ENCODE measurements at regions not wholly inside any gene's neighbourhood (a gene's known extent, or its start where the extent isn't known, plus 50 kb on each side); places are given as distances from the start of the nearest gene placed in this dataset.

DNA sequence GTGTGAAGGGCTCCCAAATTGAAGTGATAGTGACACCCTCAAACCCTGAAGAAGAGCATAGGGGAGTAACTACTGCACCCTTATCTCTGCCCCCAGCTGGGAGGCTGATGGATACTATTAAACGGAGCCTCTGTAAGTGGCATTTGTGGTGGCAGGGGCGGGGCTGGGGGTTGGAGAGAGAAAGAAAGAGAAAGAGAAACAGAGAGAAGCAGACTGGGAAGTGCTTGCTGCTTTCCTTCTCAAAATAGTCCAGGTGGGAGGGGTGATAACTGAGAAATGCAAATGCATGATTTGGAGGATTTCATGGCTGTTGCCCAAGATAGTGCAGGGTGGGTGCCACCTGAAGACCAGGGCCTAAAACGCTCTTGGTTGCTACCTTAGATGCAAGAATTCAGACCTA lies 253.5 kb upstream of the GATB start:
- no peaks in the 10 kb centered on the region for H3K4me1 ChIP-seq (ENCODE audit: control insufficient read depth, insufficient read depth, low read length)
- H3K36me3 ChIP-seq (ENCODE audit: control insufficient read depth, insufficient read depth, low read length): no peaks in the 10 kb centered on the region
- H3K9me3 ChIP-seq (ENCODE audit: control insufficient read depth, low read depth, low read length): no peaks in the 10 kb centered on the region
- peaks cover 11% of the 10 kb centered on the region for H3K27me3 ChIP-seq (ENCODE audit: control insufficient read depth, insufficient read depth, low read length)
- no peak for DNase-seq
- H3K27ac ChIP-seq (ENCODE audit: low read length): no peak overlapping the region
- 20% methylated on average over 1 of the region's 3 CpGs for WGBS (ENCODE audit: insufficient coverage, low lambda C conversion rate)
- no peak overlapping the region for H3K4me3 ChIP-seq (ENCODE audit: low read length)

DNA sequence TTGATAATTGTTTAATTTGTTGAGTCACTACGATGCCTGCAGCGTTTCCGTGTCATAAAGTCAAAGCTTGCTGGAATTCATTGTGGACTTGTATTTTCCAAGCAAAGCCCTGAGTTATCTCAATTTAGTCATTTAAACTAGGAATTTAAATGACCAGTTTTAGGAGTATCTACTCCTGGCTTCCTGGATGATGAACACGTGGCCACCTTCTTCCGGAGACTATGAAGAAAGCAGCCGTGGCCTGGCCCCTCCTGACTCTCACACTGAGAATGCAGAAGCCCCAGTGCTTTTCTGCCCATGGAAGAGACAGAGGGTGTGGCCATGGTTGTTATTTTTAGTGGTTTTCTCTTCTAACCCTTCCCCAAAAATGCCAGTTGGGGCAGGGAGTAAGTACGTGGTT lies 250.7 kb upstream of the GATB start:
- Histone ChIP-seq H3K4me1 (ENCODE audit: control insufficient read depth, insufficient read depth, low read length) (no peaks in the 10 kb centered on the region), H3K27me3 (ENCODE audit: control insufficient read depth, insufficient read depth, low read length) (peaks cover 16% of the 10 kb centered on the region), H3K27ac (ENCODE audit: low read length) (no peak overlapping the region), H3K9me3 (ENCODE audit: control insufficient read depth, low read depth, low read length) (no peaks in the 10 kb centered on the region), H3K4me3 (ENCODE audit: low read length) (no peak overlapping the region), H3K36me3 (ENCODE audit: control insufficient read depth, insufficient read depth, low read length) (no peaks in the 10 kb centered on the region)
- 67% methylated on average over 3 of the region's 7 CpGs for WGBS (ENCODE audit: insufficient coverage, low lambda C conversion rate)
- no peak for DNase-seq

DNA sequence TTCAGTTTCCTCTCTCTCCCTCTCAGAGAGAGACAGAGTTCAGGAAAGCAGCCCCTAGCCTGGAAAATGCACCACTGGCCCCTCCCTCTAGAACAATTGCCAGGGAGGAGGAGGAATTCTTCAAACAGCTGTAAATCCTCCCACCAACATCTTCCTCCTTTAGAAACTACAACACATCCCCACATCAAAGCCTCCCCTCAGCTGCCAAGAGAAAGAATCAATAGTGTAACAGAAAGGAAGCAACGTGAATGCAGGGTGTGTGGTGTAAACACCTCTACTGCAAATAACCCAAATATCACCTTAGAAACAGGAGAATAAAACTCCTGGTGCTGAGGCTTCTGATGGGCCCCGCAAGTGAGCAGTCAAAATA lies 249.9 kb upstream of the GATB start:
- no peak for DNase-seq
- 60% methylated on average over 1 of the region's 2 CpGs for WGBS (ENCODE audit: insufficient coverage, low lambda C conversion rate)
- Histone ChIP-seq H3K27ac (ENCODE audit: low read length) (no peak overlapping the region), H3K27me3 (ENCODE audit: control insufficient read depth, insufficient read depth, low read length) (peaks cover 16% of the 10 kb centered on the region), H3K36me3 (ENCODE audit: control insufficient read depth, insufficient read depth, low read length) (no peaks in the 10 kb centered on the region), H3K4me3 (ENCODE audit: low read length) (no peak overlapping the region), H3K9me3 (ENCODE audit: control insufficient read depth, low read depth, low read length) (no peaks in the 10 kb centered on the region), H3K4me1 (ENCODE audit: control insufficient read depth, insufficient read depth, low read length) (no peaks in the 10 kb centered on the region)

DNA sequence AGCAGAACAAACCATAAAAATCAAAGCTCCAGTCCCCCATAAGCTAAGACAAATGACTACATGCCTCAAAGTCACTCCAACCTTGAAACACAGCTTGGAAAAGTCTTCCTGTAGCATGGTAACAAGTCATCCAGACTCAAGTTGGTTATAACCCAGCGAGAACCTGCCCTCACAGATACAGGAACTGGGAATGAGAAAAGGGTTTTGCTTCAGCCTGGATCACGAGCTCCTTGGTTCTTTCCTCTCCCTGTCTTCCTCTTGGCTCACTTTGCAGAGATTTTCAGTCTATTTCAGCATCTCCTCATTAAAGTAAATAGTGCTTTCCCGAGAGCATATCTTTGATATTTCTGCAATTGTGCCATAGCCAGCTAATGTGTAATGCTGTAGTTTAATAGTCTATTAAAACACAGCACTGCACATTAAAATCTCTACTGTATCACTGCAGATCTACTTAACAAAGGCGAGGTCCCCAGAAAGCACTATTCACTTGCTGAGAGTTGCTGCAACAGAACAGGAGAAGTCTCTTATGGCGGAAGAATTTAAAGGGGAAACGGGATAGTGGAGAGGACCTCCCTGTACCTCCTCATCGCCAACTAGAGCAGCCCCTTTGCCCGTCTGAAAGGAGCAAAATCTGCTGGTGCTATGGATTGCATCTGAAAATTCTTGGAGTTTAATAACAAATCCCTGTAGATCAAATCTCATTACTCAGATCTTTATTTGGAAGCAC lies 249.3 kb upstream of the GATB start:
- no peaks in the 10 kb centered on the region for H3K36me3 ChIP-seq (ENCODE audit: control insufficient read depth, insufficient read depth, low read length)
- peaks cover 16% of the 10 kb centered on the region for H3K27me3 ChIP-seq (ENCODE audit: control insufficient read depth, insufficient read depth, low read length)
- no peak overlapping the region for H3K27ac ChIP-seq (ENCODE audit: low read length)
- H3K4me1 ChIP-seq (ENCODE audit: control insufficient read depth, insufficient read depth, low read length): no peaks in the 10 kb centered on the region
- no peak for DNase-seq
- whole genome bisulfite sequencing (ENCODE audit: insufficient coverage, low lambda C conversion rate): no CpG with 5 or more reads among the region's 8 CpGs
- H3K9me3 ChIP-seq (ENCODE audit: control insufficient read depth, low read depth, low read length): no peaks in the 10 kb centered on the region
- no peak overlapping the region for H3K4me3 ChIP-seq (ENCODE audit: low read length)

DNA sequence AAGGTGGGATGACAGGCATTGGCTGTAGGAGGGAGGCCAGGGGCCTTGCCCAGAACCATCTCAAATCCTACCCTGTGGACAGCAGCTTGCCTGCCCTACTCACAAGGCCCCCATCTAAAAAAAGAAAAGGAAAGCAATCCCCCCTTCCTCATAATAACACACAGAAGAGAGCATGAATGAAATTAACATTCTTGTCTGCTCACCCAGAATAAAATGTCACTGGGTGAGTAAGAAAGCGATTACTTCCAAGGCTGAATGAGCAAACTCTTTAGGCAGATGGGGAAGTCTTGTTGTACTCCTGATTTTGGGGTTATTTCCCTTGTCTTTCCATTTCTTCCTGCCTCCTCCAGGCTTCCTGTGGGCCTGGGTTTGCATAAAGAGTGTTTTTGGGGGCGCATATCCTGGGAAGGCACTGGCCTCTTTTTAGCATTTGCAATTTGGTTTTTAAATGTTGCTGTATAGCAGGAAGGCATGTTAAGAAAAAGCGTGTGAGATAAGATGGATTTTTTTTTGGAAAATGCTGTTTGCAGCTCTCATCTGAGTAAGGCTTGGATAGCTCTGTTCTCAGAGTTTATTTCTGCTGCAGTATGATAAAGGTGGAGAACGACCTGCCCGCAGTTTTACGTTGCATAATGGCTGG lies 248.3 kb upstream of the GATB start:
- Histone ChIP-seq H3K27me3 (ENCODE audit: control insufficient read depth, insufficient read depth, low read length) (peaks cover 16% of the 10 kb centered on the region), H3K27ac (ENCODE audit: low read length) (no peak overlapping the region), H3K4me1 (ENCODE audit: control insufficient read depth, insufficient read depth, low read length) (no peaks in the 10 kb centered on the region), H3K9me3 (ENCODE audit: control insufficient read depth, low read depth, low read length) (no peaks in the 10 kb centered on the region), H3K36me3 (ENCODE audit: control insufficient read depth, insufficient read depth, low read length) (no peaks in the 10 kb centered on the region), H3K4me3 (ENCODE audit: low read length) (no peak overlapping the region)
- DNase-seq: no peak
- no CpG with 5 or more reads among the region's 6 CpGs for WGBS (ENCODE audit: insufficient coverage, low lambda C conversion rate)

DNA sequence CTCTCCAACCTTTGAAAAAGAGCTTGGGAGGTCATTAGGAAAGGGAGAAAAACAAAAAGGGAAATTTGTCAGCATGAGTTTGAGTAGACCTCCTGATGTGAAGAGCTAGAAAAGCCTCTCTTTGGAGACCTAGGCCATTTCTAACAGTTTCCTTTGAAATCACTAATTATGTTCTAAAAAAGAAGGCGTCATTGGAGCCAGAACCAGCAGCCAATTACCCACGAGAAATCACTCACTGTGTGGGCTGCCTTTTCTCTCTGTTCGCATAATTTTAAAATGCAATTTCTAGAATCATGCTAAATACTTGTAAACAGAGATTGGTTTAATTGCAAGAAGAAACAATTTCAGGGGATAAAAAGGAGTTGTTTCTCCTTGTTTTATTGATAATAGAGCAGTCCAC lies 246.3 kb upstream of the GATB start:
- H3K9me3 ChIP-seq (ENCODE audit: control insufficient read depth, low read depth, low read length): no peaks in the 10 kb centered on the region
- H3K27ac ChIP-seq (ENCODE audit: low read length): no peak overlapping the region
- 100% methylated on average over 1 of the region's 3 CpGs for WGBS (ENCODE audit: insufficient coverage, low lambda C conversion rate)
- no peak for DNase-seq
- H3K4me1 ChIP-seq (ENCODE audit: control insufficient read depth, insufficient read depth, low read length): no peaks in the 10 kb centered on the region
- H3K4me3 ChIP-seq (ENCODE audit: low read length): no peak overlapping the region
- peaks cover 14% of the 10 kb centered on the region for H3K27me3 ChIP-seq (ENCODE audit: control insufficient read depth, insufficient read depth, low read length)
- H3K36me3 ChIP-seq (ENCODE audit: control insufficient read depth, insufficient read depth, low read length): no peaks in the 10 kb centered on the region

DNA sequence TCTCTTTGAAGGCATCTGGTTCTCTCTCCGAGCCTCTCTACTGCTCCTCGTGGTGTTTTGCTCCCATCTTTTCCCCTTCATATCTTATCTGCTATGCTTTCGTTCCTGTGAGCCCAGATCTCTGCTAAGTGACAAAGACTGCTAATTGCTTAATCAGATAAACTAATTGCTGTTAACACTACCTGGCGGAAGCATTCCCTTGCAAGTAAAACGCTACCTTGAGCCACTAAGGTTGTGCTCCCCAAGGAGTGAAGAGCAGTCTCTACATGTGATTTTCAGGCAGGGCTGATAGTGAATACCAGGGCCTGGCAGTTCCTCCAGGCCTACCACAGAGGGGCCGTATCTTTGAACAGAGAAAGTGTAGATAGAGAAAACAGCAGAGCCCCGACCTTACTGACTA lies 244.0 kb upstream of the GATB start:
- no peak overlapping the region for H3K27ac ChIP-seq (ENCODE audit: low read length)
- 50% methylated on average over 2 of the region's 7 CpGs for WGBS (ENCODE audit: insufficient coverage, low lambda C conversion rate)
- no peak overlapping the region for H3K4me3 ChIP-seq (ENCODE audit: low read length)
- no peak for DNase-seq
- H3K4me1 ChIP-seq (ENCODE audit: control insufficient read depth, insufficient read depth, low read length): no peaks in the 10 kb centered on the region
- H3K27me3 ChIP-seq (ENCODE audit: control insufficient read depth, insufficient read depth, low read length): peaks cover 7% of the 10 kb centered on the region
- no peaks in the 10 kb centered on the region for H3K36me3 ChIP-seq (ENCODE audit: control insufficient read depth, insufficient read depth, low read length)
- H3K9me3 ChIP-seq (ENCODE audit: control insufficient read depth, low read depth, low read length): no peaks in the 10 kb centered on the region

DNA sequence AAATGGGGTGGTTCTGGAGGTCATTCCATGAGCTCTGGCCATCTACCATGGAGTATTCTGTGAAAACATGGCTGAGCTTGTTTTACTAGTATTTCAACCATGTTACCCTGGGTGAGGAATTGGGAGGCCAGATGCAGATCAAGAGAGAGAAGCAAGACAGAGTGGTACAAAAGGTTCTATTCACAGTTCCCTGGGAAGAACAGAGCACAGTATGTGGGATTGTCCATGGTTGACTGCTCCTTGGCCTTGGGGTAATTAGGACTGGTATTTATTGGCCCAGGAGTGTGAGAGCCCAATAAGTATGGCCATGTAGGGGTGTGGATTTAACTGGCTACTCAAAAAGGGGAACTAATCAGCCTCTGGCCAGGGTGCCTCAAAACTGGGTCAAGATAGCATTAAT lies 239.7 kb upstream of the GATB start:
- no peak for DNase-seq
- Histone ChIP-seq H3K4me3 (ENCODE audit: low read length) (no peak overlapping the region), H3K4me1 (ENCODE audit: control insufficient read depth, insufficient read depth, low read length) (no peaks in the 10 kb centered on the region), H3K27ac (ENCODE audit: low read length) (no peak overlapping the region), H3K9me3 (ENCODE audit: control insufficient read depth, low read depth, low read length) (no peaks in the 10 kb centered on the region), H3K36me3 (ENCODE audit: control insufficient read depth, insufficient read depth, low read length) (no peaks in the 10 kb centered on the region), H3K27me3 (ENCODE audit: control insufficient read depth, insufficient read depth, low read length) (no peaks in the 10 kb centered on the region)

DNA sequence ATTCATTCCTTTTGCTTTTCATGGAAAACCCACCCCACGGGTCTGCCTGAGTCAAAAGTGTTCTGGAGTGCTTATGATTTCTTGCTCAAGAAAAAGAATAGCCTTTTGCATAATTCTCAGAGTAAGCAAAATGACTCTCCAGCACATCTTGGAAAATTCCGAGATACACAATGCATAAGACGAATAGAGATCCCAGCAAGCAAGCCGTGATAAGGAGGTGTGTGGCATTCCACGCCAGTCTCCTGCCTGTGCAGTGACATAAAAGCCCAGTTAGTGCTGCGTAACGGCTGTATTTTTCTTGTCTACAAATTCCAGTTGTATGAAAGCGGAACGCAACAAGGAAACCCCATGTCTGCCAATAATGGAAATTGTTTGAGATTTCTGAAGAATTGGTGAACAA lies 237.9 kb upstream of the GATB start:
- no CpG with 5 or more reads among the region's 9 CpGs for WGBS (ENCODE audit: insufficient coverage, low lambda C conversion rate)
- Histone ChIP-seq H3K27me3 (ENCODE audit: control insufficient read depth, insufficient read depth, low read length) (no peaks in the 10 kb centered on the region), H3K9me3 (ENCODE audit: control insufficient read depth, low read depth, low read length) (no peaks in the 10 kb centered on the region), H3K4me3 (ENCODE audit: low read length) (no peak overlapping the region), H3K36me3 (ENCODE audit: control insufficient read depth, insufficient read depth, low read length) (no peaks in the 10 kb centered on the region), H3K27ac (ENCODE audit: low read length) (no peak overlapping the region), H3K4me1 (ENCODE audit: control insufficient read depth, insufficient read depth, low read length) (no peaks in the 10 kb centered on the region)
- DNase-seq: no peak

DNA sequence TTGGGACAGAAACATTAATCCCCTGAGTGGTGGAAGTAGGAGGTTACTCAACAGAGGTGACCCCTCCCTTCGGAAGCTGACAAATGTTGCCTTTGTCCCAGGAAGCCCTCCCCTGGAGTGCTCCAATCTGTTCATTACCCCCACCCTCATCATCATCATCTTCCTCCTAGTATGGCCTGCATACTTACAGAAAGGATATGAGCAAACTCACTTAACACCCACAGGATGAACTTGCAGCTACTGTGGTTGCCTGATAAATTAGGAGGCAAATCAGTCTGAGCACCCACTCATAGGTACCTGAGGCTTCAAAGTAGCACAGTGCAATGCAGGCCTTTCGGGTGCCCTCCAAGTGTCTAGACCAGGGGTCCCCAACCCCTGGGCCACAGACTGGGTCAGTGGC lies 236.7 kb upstream of the GATB start:
- Histone ChIP-seq H3K4me1 (ENCODE audit: control insufficient read depth, insufficient read depth, low read length) (no peaks in the 10 kb centered on the region), H3K4me3 (ENCODE audit: low read length) (no peak overlapping the region), H3K9me3 (ENCODE audit: control insufficient read depth, low read depth, low read length) (no peaks in the 10 kb centered on the region), H3K27ac (ENCODE audit: low read length) (no peak overlapping the region), H3K27me3 (ENCODE audit: control insufficient read depth, insufficient read depth, low read length) (no peaks in the 10 kb centered on the region), H3K36me3 (ENCODE audit: control insufficient read depth, insufficient read depth, low read length) (no peaks in the 10 kb centered on the region)
- no CpG with 5 or more reads among the region's 2 CpGs for WGBS (ENCODE audit: insufficient coverage, low lambda C conversion rate)
- DNase-seq: no peak

DNA sequence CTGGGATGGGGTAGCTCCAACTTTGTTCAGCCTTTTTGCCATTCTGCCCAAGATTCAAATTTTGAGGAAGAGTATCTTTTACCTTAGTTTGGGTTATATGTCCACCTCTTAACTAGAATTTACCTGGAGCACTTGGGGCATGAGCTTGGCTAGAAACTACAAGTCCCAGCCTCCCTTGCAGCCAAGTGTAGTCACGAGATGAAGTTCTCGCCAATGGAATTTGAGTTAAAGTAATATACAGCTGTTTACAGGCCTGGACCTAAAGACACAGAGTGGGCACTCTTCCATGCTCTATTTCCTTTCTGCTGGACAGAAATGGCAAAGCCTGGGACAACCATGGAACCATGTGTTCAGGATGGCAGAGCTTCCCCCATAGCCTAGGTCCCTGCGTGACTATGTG lies 233.6 kb upstream of the GATB start:
- no peaks in the 10 kb centered on the region for H3K4me1 ChIP-seq (ENCODE audit: control insufficient read depth, insufficient read depth, low read length)
- WGBS (ENCODE audit: insufficient coverage, low lambda C conversion rate): no CpG with 5 or more reads among the region's 3 CpGs
- H3K27ac ChIP-seq (ENCODE audit: low read length): no peak overlapping the region
- H3K4me3 ChIP-seq (ENCODE audit: low read length): no peak overlapping the region
- H3K9me3 ChIP-seq (ENCODE audit: control insufficient read depth, low read depth, low read length): no peaks in the 10 kb centered on the region
- no peak for DNase-seq
- H3K36me3 ChIP-seq (ENCODE audit: control insufficient read depth, insufficient read depth, low read length): no peaks in the 10 kb centered on the region
- no peaks in the 10 kb centered on the region for H3K27me3 ChIP-seq (ENCODE audit: control insufficient read depth, insufficient read depth, low read length)

Data from large intestine (tissue), 3 donors.